Kidney (tissue), 13 donors: ENCODE measurements at regions not wholly inside any gene's neighbourhood (a gene's known extent, or its start where the extent isn't known, plus 50 kb on each side); places are given as distances from the start of the nearest gene placed in this dataset.

Source experiments
- DNase-seq, 5 donors: peaks; one replicate each; pipeline ENCODE4 v3.0.0-alpha.2; 2013 to 2020
- FAIRE-seq: peaks from 2 replicates; lab custom pipeline; 2012; peaks lifted over from hg19 to GRCh38; lab: Jason Lieb, UNC
- H3K27ac ChIP-seq, 2 donors: one replicate each; pipeline ENCODE4 v1.7.0; 2013; ENCODE audit warnings: low read depth in 2 of 2, low read length in 2 of 2, inconsistent platforms in 1 of 2
- H3K27me3 ChIP-seq: one replicate; pipeline ENCODE4 v1.7.1; 2013; ENCODE audit warnings: low read length, inconsistent platforms; ENCODE audit not compliant: control insufficient read depth, insufficient read depth
- H3K36me3 ChIP-seq, 3 donors: one replicate each; pipeline versions ENCODE4 v1.7.0 to v1.7.1; 2013; ENCODE audit warnings: low read length in 3 of 3, control low read depth in 1 of 3, inconsistent platforms in 1 of 3; ENCODE audit not compliant: insufficient read depth in 3 of 3, control insufficient read depth in 2 of 3
- H3K4me1 ChIP-seq, 3 donors: one replicate each; pipeline versions ENCODE4 v1.7.0 to v1.7.1; 2013; ENCODE audit warnings: low read length in 3 of 3, inconsistent platforms in 1 of 3, low read depth in 1 of 3; ENCODE audit not compliant: control insufficient read depth in 2 of 3, insufficient read depth in 2 of 3
- H3K4me3 ChIP-seq, 3 donors: one replicate each; pipeline versions ENCODE4 v1.7.0 to v1.8.1; 2013; ENCODE audit warnings: low read length in 3 of 3, control low read depth in 1 of 3, inconsistent platforms in 1 of 3
- H3K9ac ChIP-seq, 3 donors: one replicate each; pipeline versions ENCODE4 v1.7.0 to v1.7.1; 2013; ENCODE audit warnings: low read length in 3 of 3, control low read depth in 1 of 3, inconsistent platforms in 1 of 3
- H3K9me3 ChIP-seq, 3 donors: one replicate each; pipeline versions ENCODE4 v1.7.0 to v1.7.1; 2013; ENCODE audit warnings: low read length in 3 of 3, control low read depth in 1 of 3, inconsistent platforms in 1 of 3; ENCODE audit not compliant: control insufficient read depth in 2 of 3, insufficient read depth in 1 of 3
- CTCF ChIP-seq: IDR thresholded peaks from 3 replicates; pipeline ENCODE4 v1.5.1; 2012; ENCODE audit warnings: mild to moderate bottlenecking, moderate library complexity, borderline replicate concordance; ENCODE audit not compliant: insufficient read depth; ENCODE audit errors: extremely low read depth
- intact Hi-C: fragments of 100-400 bp; cut with DNase I; formaldehyde crosslinking; loops from one replicate; pipeline ENCODE4 v1.11.1; 2022
- donor health status: control.
- donor health status: control.
- donor health status: control.
- donor health status: control.
- donor health status: control.
- donor health status: DM: yes; HTN: yes; CAD: no.
- donor health status: Normal renal cell carcinoma (clear cell type).

GRCh38 chr5:75951158-75951557 is 132.0 kb upstream of the SV2C start:
- Histone ChIP-seq H3K4me1 (no peaks in the 10 kb centered on the region), H3K4me3 (no peak overlapping the region), H3K27ac (no peak overlapping the region), H3K9me3 (peaks cover 0 to 5% (median 0%) of the 10 kb centered on the region in 3 donors), H3K9ac (no peak overlapping the region), H3K36me3 (no peaks in the 10 kb centered on the region), H3K27me3 (no peaks in the 10 kb centered on the region)
- TF ChIP-seq CTCF, result no peak
- DNase-seq (no peak), FAIRE-seq (no peak)
- intact Hi-C loops, result no loop called here

DNA sequence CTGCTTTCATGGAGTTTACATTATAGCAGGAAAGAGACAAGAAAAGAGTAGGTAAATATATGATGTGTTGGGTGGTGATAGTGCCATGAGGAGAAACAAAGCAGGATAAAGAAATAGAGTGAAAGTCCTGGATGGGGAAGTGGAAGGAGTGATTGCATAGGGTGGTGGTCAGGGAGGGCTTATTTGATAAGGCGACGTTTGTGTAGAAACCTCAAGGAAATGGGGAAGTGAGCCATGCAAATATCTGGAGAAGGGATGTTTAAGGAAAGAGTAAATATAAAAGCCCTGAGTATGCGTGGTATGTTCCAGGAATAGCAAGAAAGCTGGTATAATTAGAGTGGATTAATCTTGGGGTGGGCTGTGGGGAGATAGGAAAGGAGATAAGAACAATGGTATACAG is 134.7 kb upstream of the SV2C start:
- no peak for DNase-seq
- H3K4me1 ChIP-seq, result no peaks in the 10 kb centered on the region
- H3K9ac ChIP-seq, result no peak overlapping the region
- H3K4me3 ChIP-seq, result no peak overlapping the region
- H3K27me3 ChIP-seq, result no peaks in the 10 kb centered on the region
- H3K36me3 ChIP-seq, result no peaks in the 10 kb centered on the region
- no peak overlapping the region for H3K27ac ChIP-seq
- FAIRE-seq, result no peak
- H3K9me3 ChIP-seq, result peaks cover 0 to 11% (median 0%) of the 10 kb centered on the region in 3 donors
- no peak for TF ChIP-seq CTCF
- intact Hi-C loops, result no loop called here

- no peak for FAIRE-seq
- no peak for TF ChIP-seq CTCF
These were observed 142.8 kb upstream of the SV2C start for GRCh38 chr5:75940418-75940817.

DNA sequence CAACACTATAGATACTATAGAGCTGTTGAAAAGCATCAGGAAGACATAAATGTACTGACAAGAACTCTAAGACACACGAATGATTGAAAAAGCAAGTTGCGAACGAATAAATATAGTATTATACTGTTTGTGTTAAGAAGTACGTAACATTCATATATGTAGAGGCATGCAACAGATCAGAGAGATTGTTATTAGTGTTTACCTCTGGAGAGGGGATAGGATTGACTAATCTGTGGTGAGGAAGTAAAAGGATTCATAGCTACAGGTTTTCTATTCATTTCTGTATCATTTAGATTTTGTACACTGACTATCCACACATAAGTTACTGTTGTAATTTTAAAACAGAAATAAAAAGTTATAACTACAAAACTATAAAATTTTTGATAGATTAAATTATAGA is 147.6 kb upstream of the SV2C start:
- H3K4me1 ChIP-seq, result no peaks in the 10 kb centered on the region
- no peak overlapping the region for H3K4me3 ChIP-seq
- no peak for FAIRE-seq
- H3K27ac ChIP-seq, result no peak overlapping the region
- H3K9ac ChIP-seq, result no peak overlapping the region
- H3K9me3 ChIP-seq, result no peaks in the 10 kb centered on the region
- no peak for DNase-seq
- H3K36me3 ChIP-seq, result no peaks in the 10 kb centered on the region
- no peak for TF ChIP-seq CTCF
- H3K27me3 ChIP-seq, result no peaks in the 10 kb centered on the region
- intact Hi-C loops, result no loop called here

More at GRCh38 chr5:75940418-75940817, 142.8 kb upstream of the SV2C start:
- no peaks in the 10 kb centered on the region for H3K36me3 ChIP-seq
- no peak overlapping the region for H3K4me3 ChIP-seq
- intact Hi-C loops, result no loop called here
- H3K4me1 ChIP-seq, result no peaks in the 10 kb centered on the region
- DNase-seq, result peak in 1 of 5 donors; percentile 3
- no peak overlapping the region for H3K27ac ChIP-seq
- peaks cover 0 to 5% (median 0%) of the 10 kb centered on the region in 3 donors for H3K9me3 ChIP-seq
- H3K27me3 ChIP-seq, result no peaks in the 10 kb centered on the region
- no peak overlapping the region for H3K9ac ChIP-seq
